ENCODE measurements at regions not wholly inside any gene's neighbourhood (a gene's known extent, or its start where the extent isn't known, plus 50 kb on each side); places are given as distances from the start of the nearest gene placed in this dataset.

- CTCF ChIA-PET = interaction anchor here (1.2 kb wide), 1 partner anchor 25 kb away, joined by 3 read pairs; no protein-coding TSS in a partner anchor
- Mint-ChIP-seq H3K4me3 (no peak overlapping the region), H3K4me1 (ENCODE audit: low read depth) (peaks cover 41% of the 10 kb centered on the region), H3K9me3 (peaks cover 6% of the 10 kb centered on the region), H3K36me3 (ENCODE audit: low read depth) (peaks cover 4% of the 10 kb centered on the region), H3K27me3 (no peaks in the 10 kb centered on the region), H3K27ac (no peak overlapping the region)
- ATAC-seq (no peak), DNase-seq (no peak)
- POLR2A ChIA-PET = interaction anchor here (1.2 to 17.9 kb wide), 3 partner anchors 12 to 142 kb away, joined by 4 to 375 read pairs (median 6); partner anchors contain the start of gene CCND2
- intact Hi-C loops (cut with micrococcal nuclease) = no loop called here
- TF ChIP-seq CTCF (IDR thresholded peaks at IDR 0.05) = no peak
Observed at GRCh38 chr12:4133029-4133428, 140.5 kb upstream of the CCND2 start.

GRCh38 chr12:4121506-4122020 lies 152.0 kb upstream of the CCND2 start:
- intact Hi-C loops (cut with micrococcal nuclease) = no loop called here
- H3K27ac Mint-ChIP-seq = no peak overlapping the region
- CTCF ChIA-PET = interaction anchor here (1.0 to 2.3 kb wide), 3 partner anchors 14 to 155 kb away, joined by 3 to 8 read pairs (median 6); no protein-coding TSS in a partner anchor
- peaks cover 43% of the 10 kb centered on the region for H3K4me1 Mint-ChIP-seq (ENCODE audit: low read depth)
- DNase-seq (no peak), ATAC-seq (no peak)
- H3K36me3 Mint-ChIP-seq (ENCODE audit: low read depth) = peaks cover 3% of the 10 kb centered on the region
- POLR2A ChIA-PET = interaction anchor here (0.6 to 9.4 kb wide), 6 partner anchors 10 to 149 kb away, joined by 3 to 97 read pairs (median 14); partner anchors contain the start of gene CCND2
- no peak overlapping the region for H3K4me3 Mint-ChIP-seq
- no peaks in the 10 kb centered on the region for H3K27me3 Mint-ChIP-seq
- no peaks in the 10 kb centered on the region for H3K9me3 Mint-ChIP-seq
- no peak for TF ChIP-seq CTCF (IDR thresholded peaks at IDR 0.05)

- Mint-ChIP-seq H3K36me3 (ENCODE audit: low read depth) (peaks cover 3% of the 10 kb centered on the region), H3K4me1 (ENCODE audit: low read depth) (peaks cover 54% of the 10 kb centered on the region), H3K9me3 (no peaks in the 10 kb centered on the region), H3K27me3 (no peaks in the 10 kb centered on the region), H3K27ac (no peak overlapping the region), H3K4me3 (no peak overlapping the region)
- DNase-seq = no peak
- TF ChIP-seq CTCF (IDR thresholded peaks at IDR 0.05) = no peak
- POLR2A ChIA-PET = interaction anchor here (1.1 to 9.4 kb wide), 7 partner anchors 9 to 150 kb away, joined by 5 to 97 read pairs (median 7); partner anchors contain the start of gene CCND2
- CTCF ChIA-PET = interaction anchor here (1.0 to 2.3 kb wide), 5 partner anchors 10 to 156 kb away, joined by 3 to 8 read pairs (median 4); no protein-coding TSS in a partner anchor
- intact Hi-C loops (cut with micrococcal nuclease) = no loop called here
- no peak for ATAC-seq
Observed at GRCh38 chr12:4120316-4120917, 153.1 kb upstream of the CCND2 start.

DNA sequence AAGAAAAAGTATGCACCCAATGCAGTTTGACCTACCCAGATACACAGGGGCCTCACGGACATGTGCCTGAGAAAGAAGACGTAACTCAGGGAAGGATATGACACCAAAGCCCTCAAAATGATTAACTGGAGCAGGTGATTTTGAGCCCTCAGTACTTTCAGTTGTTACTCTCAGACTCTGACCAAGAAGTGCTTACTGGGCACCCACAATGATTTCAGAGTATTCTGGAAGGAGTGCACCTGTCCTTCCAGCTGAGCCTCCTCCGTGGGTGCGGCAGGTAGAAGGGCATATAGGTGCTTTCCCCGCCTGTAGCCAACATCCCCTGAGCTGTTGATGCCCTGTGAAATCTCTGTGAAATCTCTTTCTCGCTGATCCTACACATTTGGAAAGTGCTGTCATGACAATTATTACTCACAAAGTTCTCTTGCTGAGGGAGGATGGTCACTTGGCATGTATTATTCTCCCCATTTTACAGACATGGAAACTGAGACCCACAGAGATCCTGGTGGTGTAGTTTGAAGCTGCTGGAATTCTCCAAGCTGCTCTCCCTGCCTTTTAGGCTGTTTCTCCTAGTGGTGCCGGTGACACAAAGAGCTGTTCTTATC lies 154.3 kb upstream of the CCND2 start:
- ATAC-seq (peak; percentile 78), DNase-seq (peak; percentile 84)
- TF ChIP-seq CTCF (IDR thresholded peaks at IDR 0.05) = no peak
- peak overlapping the region; percentile 90 for H3K27ac Mint-ChIP-seq
- H3K36me3 Mint-ChIP-seq (ENCODE audit: low read depth) = peaks cover 3% of the 10 kb centered on the region
- intact Hi-C loops (cut with micrococcal nuclease) = no loop called here
- peak overlapping the region; percentile 56 for H3K4me3 Mint-ChIP-seq
- no peaks in the 10 kb centered on the region for H3K9me3 Mint-ChIP-seq
- ChIA-PET POLR2A (interaction anchor here (1.1 to 9.4 kb wide), 12 partner anchors 10 to 158 kb away, joined by 3 to 97 read pairs (median 6); partner anchors contain the start of gene CCND2), CTCF (interaction anchor here (0.6 to 2.3 kb wide), 7 partner anchors 12 to 157 kb away, joined by 3 to 8 read pairs (median 5); no protein-coding TSS in a partner anchor)
- no peaks in the 10 kb centered on the region for H3K27me3 Mint-ChIP-seq
- peaks cover 63% of the 10 kb centered on the region for H3K4me1 Mint-ChIP-seq (ENCODE audit: low read depth)

All from activated CD8-positive, alpha-beta T cell treated with anti-CD3 and anti-CD28 coated beads for 36 hours (primary cell).